GM21526 (cell line): ENCODE measurements at regions not wholly inside any gene's neighbourhood (a gene's known extent, or its start where the extent isn't known, plus 50 kb on each side); places are given as distances from the start of the nearest gene placed in this dataset.

Experiments used
- ATAC-seq: cut with Tn5 transposase; IDR thresholded peaks from one replicate; pipeline ENCODE4 v1.9.1; 2021; ENCODE audit warnings: moderate library complexity; ENCODE audit not compliant: unreplicated experiment, low FRiP score

DNA sequence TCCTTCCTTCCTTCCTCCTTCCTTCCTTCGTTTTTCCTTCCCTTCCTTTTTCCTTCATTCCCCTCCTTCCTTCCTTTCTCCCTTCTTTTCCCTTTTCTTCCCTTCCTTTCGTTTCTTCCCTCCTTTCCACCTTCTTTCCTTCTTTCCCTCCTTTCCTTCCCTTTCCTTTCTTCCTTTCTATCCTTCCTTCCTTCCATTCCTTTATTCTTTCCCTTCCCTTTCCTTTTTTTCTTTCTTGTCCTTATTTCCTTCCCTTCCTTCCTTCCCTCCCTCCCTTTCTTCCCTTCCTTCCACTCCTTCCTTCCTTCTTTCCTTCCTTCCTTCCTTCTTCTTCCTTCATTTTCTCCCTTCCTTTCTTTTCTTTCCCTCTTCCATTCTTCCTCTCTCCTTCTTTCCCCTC, 394.6 kb downstream of the GABRB3 start:
- no peak for ATAC-seq

DNA sequence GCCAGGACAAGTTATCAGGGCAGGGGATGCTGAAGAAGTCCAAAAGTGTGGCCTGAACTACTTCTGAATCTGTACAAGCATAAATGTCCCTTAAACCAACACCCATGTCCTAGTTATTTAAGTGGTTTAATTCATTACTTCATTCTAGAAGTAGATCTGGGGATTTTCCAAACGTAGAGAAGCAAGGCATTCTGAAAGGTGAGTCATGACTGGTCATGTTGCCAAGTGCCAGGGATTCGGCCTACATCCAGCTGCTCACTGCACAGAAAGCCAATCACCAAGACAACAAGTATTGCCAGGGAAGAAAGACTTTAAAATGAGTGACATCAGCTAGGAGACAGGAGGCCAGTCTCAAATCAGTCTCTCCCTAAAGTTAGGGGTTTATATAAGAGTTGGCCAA, 396.6 kb downstream of the GABRB3 start:
- no peak for ATAC-seq

DNA sequence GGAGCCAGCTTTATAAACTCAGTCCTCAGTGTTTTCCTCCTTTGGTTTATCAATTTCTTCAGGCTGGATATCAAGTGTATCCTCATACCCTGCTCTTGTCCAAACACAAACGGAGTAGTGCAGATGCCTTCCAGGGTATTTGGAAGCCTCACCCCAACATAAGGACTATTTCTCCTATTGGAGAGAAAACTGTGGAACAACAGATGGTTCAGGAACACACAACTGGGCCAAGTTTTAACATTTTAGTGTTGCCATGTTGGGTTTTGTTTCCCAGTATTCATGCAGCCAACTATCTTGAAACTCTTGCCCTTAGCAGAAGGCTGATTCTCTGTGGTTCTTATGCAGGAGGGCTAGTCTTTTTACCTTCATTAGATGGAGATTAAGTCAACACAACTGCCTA, 398.1 kb downstream of the GABRB3 start:
- no peak for ATAC-seq

DNA sequence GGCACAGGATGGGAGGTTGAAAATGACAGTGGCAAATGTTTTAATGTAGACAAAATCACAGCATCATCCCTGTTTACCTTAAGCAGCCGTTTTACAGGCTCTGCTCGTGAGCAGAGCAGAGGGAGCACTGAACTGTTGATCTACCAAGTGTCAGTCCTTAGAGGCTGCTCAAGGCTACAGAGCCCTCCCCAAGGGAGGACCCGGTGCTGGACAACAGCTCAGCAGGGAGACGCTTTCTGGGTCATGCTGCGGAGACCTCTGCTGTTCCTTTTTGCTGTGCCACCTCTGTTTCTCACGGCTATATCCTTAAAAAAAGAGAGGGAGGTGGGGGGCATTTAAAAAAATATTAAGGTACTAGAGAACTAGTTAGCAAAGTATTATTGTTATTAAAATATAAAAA, 400.2 kb downstream of the GABRB3 start:
- ATAC-seq = no peak

DNA sequence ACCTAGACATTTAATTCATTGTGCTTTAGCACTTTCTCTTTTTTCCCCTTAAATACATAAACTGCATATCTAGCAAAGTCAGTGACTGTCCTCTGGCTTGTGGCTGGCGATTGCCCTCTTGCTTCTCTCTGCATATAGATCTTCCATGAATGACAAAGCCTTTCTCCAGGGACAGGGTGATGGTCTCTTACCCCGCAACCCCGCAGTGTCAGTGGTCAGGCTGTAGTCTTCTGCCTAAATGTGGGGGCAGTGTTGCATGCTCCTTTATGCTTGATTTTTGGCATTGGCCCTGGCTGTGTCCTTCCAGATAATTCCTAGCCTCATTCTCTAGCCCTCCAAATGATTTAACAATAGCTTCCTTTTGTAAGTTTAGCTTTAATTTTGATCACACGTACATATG, 407.8 kb downstream of the GABRB3 start:
- ATAC-seq = no peak

DNA sequence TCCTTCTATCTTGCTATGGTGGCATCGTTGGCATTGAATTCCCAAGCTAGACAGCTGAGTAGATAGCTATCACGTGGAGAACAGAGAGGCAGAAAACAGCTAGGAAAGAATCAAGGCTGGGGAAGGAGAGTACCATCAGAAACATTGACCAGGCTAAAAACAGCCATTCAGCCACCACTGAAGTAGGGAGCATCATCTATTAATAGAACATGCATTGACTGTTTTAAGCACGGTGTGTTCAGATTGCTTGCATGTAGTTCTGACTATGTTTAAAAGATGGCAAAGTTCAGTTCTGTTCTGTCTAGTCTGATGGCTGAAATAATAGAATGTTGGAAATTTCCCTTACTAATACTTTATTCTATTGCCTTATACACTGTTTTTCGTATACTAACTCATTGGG, 413.0 kb downstream of the GABRB3 start:
- ATAC-seq = no peak

DNA sequence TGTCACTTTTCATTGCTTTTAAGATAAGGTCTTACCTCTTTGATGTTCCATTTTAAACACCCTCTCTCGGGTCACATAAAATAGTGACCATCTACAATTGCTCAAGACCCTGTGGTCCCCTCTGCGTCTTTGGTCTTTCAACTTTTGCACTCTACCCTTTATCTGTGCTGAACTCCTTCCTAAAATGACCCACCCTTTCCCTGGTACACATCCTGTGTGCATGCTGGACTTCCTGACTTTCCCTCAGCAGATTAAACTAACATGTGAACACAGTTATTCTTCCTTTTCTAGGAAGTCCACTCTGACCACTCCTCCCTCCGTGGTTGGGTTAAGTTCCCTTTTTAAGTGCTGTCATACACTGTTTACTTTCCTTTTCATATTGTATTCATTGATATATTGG, 414.2 kb downstream of the GABRB3 start:
- ATAC-seq = no peak

DNA sequence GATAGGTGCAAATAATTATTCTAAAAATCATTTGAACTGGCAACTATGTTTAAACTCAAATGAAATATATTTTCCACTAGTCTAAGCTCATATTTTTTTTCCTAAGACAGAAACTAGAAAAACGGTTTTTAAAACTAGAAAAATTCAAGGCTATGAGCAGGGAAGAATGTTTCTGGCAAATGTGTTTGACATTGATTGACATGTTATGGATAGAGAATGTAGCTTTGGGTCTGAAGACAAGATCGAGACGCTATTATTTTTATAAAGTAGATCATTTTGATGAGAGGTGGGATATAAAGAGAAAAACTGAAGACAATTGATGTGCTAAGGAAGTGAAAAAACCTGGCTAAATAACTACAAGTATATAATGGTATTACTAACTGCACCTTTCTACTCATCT, 415.2 kb downstream of the GABRB3 start:
- no peak for ATAC-seq

DNA sequence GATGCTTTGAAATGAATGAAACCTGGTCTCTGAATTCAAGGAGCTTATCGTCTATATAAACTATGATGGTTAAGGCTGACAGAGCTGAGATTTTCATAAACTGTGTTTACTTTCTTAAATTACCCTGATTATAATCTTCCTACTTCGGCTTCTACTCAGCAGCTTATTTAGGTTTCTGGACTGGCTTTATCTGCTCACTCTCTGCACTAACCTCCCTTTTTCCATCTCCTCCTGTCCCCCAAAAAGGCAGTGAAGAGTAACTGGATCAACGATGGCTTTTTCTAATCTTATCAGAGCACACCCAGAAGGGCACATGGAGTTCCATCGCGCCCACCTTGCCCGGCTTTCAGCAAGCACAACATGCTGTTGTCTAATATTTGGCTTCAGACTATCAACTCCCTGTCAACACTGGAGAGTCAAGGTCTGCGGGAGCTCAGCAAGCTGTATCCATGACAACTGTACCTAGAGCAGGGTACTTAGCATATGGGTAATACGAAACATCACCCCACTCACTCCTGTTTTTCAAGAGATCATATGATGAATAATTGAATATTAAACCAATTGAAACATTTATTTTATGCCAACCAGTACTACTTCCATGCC, 417.3 kb downstream of the GABRB3 start:
- no peak for ATAC-seq

DNA sequence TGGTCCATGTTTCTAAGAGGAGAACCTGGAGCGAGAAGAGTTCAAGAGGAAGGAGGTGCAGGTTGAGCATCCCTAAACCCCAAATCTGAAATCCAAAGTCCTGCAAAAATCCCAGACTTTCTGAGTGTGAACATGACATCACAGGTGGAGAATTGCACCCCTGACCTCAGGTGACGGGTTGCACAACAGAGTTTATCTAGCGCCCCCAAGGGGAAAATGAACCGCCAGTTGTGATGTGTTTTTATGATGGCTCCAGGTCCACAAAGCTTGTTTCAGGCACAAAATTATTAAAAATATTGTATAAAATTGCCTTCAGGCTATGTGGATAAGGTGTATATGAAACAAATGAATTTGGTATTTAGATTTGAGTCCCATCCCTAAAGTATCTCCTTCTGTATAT, 420.0 kb downstream of the GABRB3 start:
- ATAC-seq = no peak

DNA sequence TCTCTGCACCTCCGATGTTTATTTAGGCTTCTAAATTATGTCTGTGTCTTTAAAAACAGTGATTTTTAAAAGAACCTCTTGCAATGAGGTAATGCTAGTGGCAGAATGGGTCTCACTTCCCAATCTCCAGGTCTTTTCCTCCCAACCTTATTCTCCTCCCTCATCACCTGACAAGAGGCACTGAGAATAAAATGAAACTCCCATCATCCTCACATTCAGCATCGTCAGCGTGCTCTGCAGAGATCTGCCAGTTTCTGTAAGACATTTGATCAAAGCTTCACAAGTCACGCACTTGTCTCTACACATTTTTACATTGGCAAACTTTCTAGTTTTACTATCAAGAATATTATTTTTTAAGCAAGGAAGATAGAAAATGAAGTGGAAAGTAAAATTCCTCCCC, 420.5 kb downstream of the GABRB3 start:
- no peak for ATAC-seq

DNA sequence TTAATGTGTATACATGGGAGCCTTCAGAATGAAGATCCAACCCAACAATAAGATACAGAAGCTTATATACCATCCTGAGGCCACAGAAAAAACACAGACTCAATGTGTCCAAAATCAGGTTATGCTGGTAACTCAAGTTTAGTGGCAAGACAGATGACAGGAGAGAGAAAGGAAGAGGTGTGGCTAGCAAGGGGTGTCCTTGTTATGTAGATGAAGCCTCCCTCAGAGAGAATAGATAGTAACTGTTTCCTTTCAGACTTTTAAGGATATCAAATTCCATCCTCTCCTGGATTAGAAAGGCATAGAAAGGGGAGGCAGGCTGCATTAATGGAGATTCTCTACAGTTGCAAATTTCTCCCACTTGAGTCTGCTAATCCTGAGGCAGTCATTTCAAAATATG, 447.4 kb downstream of the GABRB3 start:
- ATAC-seq = no peak

DNA sequence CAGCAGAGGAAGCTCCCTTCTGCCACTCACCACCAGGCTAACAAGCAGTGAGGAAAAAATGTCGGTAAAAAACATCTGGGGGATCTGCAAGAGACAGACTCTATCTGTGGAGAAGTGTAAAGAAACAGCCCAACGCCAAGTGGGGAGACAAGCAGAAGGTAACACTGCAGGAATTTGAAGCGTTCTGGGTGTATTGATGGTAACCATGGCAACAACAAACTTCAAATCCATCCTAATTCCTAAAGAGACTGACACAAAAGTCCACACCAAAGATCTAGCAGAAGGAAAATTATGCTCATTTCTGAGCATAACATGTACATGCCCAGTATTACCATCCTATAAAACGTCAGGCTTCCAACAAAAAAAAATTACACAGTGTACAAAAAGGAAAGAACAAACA, 449.3 kb downstream of the GABRB3 start:
- no peak for ATAC-seq

DNA sequence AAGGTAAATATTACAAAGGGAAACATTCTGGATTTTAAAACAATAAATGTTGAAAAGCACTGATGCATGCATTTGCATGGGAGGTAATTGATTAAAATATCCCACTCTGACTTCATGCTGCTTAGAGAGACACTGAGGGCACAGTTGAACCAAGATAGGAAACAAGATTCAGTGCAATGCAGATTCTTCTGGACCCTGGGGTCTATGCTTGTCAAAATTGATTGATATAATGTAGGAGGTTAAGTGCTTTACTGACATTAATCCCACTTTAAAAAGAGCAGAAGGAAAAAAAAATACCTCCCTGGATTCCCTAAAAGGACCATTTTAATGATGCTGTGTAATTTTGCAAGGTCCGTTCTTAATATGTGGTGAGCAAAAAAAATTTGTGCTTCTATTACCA, 454.2 kb downstream of the GABRB3 start:
- no peak for ATAC-seq

DNA sequence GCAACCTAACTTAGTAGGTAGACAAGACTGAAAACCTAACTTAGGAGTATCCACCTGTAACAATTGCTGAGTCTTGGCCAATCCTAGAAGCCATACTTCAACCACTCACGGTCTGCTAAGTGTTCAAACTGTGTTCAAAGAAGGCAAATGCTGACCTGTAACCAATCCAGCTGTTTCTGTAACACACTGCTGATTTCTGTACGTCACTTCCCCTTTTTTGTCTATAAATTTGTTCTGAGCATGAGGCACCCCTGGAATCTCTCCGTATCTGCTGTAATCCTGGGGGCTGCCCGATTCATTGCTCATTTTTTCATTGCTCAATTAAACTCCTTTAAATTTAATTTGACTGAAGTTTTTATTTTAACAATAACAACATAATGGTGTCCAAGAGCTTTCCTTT, 451.4 kb upstream of the ATP10A start:
- no peak for ATAC-seq

DNA sequence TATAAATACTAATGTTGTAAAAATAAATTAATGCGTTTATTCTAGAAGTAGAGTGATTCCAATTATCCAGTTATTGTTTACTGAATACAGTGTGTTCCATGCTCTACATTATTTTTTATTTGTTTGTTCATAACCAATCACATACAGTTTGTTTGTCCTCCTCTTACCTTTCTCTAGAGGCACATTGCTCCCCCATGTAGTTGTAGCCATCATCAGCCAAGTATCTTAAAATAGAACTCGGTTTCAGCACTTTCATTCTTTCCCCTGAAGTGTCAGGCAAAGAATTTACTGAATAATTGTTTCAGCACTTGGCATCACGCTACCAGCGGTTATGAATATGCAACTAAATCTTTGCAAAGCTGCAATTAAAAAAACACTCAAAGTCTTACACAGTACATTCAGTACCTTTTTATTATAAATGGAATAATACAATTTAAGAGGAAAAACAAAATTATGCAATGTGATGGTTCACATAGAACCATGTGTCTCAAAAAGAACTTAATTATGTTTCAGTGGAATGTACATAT, 448.6 kb upstream of the ATP10A start:
- no peak for ATAC-seq

DNA sequence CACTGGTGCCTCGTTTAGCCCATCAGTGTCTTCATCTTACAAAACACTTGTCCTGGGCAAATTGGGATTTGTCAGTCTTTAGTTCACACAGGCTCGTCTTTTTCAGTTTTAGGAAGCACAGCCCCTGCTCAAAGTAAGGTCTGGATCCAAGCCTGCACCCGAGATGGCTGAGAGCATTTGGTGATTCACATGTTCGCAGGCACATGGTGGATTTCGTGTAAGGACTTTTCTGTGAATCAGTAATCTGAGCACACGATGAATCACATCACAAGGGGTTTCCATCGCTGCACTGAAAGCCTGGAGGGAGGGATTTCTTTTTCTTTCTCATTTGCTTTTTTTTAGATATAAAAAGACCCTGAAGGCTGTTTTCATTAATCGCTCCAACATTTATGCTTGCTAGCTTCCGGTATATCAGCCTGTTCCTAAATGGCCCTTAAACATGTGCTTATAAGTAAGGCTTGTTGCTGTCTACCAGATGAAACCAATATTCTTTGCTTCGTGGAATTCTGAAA, 435.6 kb upstream of the ATP10A start:
- no peak for ATAC-seq

DNA sequence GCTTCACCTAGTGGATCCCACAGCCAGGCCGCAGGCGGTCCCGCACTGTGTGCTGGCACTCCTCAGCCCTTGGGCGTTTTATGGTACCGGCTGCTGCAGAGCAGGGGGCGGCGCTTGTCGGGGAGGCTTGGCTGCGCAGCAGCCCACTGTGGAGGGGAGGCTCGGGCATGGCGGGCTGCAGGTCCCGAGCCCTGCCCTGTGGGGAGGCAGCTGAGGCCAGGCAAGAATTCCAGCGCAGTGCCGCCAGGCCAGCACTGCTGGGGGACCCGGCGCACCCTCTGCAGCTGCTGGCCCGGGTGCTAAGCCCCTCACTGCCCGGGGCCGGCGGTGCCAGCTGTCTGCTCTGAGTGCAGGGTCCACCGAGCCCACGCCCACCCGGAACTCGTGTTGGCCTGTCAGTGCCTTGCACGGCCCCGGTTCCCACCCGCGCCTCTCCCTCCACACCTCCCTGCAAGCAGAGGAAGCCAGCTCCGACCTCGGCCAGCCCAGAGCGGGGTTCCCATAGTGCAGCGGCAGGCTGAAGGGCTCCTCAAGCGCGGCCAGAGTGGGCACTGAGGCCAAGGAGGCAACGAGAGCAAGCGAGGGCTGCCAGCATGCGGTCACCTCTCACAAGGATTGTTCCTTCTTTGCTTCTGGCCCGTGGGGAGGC, 435.0 kb upstream of the ATP10A start:
- no peak for ATAC-seq

DNA sequence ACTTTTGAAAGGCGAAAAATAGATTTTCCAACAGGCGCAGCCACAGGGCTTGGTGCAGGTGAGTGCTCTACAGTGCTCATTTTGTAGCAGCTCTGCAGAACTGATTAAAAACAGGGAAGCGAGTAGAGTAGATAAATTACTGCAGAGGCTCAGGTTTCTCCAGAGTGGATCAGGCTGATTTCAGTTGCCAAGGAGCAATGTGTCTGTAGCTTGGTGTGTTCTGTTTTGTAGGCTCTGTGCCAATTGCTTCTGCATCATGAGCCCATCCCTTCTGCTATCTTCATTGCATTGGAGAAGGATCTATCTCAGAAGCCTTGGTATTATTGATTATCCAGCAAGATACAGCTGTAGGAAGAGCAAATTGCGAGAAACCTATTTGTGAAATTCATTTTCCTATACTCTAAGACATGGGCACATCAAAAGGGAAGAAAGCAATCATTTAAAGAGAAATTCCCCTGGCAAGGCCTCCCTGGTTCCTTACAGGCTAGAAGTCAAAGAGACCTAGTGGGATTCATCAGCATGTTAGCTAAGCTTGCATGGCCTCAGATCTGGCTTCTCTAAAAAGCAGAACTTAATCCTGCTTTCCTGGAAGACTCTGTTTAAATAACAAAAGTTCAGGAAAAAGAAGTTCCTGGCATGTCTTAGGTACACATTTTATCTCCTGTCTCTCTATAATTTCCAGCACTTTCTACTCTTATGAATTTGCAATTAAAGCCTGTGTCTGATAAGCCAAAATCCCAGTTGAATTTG, 432.4 kb upstream of the ATP10A start:
- ATAC-seq = no peak

DNA sequence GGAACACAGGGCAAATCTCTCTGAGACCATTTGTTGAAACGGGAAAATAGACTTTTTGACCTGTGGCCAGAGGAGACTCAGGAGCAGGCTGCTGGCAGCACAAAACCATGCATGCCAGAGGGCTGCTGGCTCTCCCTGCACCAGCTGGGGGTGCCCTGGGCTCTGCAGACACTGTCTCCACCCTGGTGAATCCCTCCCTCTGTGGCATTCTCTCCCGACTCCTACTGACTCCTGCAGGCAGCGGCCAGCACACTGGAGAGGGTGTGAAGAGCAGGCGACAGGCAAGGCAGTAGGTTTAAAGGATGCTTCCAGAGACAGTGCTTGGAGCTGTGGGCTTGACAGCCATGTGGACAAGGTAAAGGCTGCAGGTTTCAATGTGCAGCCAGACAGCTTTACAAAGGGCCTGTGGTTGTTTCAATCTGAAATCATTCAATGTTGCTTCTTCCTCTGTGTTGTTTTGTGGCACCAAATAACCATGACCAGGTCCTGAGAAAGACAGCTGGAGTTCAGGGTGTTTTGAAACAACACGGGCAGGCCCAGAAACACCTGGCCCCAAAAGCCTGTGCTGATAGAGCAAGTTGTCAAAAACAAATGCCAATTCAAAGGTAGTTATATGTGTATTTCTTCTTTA, 431.0 kb upstream of the ATP10A start:
- ATAC-seq = no peak

DNA sequence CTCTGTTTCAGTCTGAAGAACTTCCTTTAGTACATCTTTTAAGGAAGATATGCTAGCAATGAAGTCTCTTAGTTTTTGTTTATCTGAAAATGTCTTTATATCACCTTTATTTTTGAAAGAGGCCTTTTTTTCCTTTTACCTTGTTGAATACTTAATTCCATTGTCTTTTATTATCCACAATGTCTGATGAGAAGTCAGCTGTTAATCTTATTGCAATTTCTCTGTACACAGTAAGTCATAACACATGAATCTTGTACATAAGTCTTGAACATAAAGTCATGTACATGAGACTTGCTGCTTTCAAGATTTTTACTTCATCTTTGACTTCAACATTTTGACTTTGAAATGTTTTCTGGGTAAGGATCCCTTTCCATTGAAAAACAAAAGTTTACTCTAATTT, 424.3 kb upstream of the ATP10A start:
- no peak for ATAC-seq
